M059J (cell line): ENCODE measurements at regions not wholly inside any gene's neighbourhood (a gene's known extent, or its start where the extent isn't known, plus 50 kb on each side); places are given as distances from the start of the nearest gene placed in this dataset.

Experiments used
- DNase-seq: peaks from one replicate; pipeline ENCODE4 v3.0.0-alpha.2; 2012; ENCODE audit warnings: low read depth

DNA sequence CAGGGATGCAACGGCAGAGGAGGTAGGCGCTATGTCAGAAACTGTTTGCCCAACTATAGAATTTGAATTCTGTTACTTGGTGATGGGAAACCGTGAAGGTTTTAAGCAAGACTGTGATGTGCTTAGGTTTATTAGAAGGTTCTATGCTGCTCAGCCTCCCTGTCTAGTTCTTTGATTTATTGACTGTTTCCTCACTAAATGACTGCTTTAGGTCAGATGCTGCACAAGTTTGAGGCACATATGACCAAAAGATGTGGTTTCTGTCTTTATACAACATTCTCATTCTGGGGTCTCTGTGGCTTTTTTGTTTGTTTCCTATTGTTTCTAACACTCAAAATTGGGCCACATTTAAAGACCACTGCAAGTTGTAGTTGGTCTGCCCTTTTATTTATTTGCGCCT is 323.0 kb upstream of the OBI1 start:
- DNase-seq, result no peak

DNA sequence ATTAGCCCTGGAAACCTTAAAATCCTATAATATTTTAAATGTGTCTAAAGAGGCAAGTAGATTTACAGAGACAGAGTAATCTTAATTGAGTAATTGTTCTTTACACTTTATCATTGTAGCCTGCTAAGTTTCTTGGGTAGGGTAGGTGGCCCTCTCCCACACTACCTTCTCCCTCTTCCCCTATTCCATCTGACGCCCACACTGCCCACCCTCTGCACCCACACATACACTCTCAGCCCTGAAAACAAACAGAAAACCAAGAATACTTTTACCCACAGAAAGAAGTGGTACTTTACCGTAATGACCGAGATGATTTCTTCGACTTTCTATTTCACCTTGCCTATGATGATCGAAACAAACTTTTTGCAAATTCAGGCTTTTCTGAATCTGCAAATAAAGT is 320.4 kb upstream of the OBI1 start:
- DNase-seq, result no peak

DNA sequence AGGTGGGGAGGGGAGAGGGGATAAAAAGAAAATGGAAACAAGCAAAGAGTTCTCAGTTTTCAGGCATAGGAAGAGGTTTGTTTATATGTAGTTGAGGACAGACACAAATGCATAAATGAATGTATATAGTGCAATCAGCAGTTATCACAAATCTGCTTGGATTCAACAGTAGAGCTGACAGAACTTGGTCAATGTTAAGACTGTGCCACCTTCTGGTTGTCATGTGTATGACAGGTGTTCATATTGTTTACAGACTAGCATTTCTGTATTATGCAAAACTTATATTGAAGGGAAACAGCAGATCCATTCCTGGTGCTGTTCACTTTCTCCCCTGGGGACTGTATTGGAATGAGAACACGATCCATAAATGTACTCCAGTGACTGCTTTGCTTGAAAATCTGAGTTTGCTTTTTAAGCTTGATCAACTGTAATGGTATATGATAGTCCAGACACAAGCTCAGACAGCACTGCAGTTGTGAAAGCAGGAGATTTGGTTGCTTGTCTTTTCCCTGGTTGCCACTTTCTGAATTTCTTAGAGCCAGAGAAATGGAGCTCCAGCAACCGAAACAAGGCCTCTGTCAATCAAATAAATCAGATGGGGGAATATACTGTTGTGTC is 319.5 kb upstream of the OBI1 start:
- peak; percentile 40 for DNase-seq

DNA sequence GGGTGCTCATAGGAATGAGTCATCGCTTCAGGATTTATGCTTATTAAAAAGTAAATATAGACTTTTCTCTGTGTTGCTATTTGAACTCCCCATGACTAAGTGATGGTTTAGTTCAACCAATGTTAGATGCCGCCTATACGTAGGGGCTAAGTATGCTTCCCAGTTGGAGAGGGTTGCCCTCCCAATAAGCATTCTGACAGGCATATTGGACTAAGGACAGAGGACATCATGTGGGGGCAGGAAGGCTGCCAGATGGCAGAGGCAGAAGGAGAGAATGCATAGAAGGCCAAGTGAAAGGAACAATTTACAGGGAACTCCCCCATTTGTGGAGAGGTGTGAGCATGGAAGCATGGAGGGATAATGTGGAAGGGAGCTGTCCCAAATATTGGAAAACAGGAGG is 318.4 kb upstream of the OBI1 start:
- DNase-seq, result no peak

DNA sequence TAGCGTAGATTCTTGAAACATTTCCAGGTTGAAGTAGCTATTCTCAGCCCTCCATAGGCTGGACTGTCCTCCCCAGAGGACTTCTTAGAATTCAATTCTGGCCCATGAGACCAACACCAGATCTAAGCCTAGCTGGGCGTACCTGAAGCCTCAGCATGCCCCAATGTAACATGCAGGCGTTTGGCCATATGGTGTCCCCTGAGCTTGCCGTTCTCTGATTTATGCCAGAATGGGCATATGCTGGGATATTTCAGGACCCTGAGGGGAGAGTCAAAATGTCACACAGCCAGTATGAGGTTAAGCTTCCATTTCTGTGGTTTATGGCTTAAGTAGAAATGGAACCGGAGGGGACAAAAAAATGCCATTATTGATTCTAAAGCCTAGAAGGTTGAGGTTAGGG is 317.7 kb upstream of the OBI1 start:
- DNase-seq, result no peak

DNA sequence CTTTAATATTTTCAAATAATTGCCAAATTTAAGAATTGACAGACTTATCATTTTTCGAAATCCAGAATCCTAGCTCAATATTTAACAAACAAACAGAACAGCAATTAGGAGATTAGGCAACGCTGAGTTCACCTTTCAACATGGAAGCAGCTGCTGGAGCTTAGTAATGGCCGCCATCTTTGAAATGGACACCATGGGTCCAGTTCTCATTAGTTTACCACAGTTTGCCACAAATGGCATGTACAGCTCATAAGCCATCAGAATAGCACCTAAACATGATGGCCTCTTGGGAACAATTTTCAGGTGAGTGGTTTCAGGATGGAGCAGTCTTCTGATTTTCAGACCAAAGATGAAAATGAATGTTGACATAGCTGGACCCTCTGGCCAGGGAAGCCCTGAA is 313.6 kb upstream of the OBI1 start:
- DNase-seq, result no peak

DNA sequence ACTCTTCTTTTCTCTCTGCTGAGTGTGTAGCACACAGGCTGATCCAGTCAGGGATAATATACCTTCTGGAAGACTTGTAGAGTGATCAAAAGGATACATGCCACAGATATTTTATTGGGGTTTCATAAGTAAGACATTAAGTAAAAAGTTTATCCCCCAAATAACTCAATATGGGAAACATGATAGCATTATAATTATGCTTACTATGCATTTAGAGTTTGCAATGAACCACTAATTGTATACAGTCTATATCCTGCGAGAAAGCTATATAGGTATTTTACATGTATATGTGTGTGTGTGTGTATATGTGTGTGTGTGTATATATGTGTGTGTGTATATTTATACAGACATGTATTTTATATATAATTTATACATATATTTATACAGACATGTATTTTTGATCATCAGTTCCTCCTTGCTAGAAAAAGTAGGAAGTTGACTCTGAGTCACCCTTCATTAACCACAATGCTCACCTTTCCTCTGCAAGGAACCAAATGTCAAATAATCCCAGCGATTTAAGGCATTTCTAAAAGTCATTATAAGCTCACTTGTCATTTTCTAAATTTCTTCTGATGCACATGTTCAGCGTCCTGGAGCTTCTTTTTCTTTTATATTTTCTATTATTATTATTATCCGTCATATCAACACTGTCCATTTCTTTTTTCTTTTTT is 312.5 kb upstream of the OBI1 start:
- DNase-seq, result no peak

DNA sequence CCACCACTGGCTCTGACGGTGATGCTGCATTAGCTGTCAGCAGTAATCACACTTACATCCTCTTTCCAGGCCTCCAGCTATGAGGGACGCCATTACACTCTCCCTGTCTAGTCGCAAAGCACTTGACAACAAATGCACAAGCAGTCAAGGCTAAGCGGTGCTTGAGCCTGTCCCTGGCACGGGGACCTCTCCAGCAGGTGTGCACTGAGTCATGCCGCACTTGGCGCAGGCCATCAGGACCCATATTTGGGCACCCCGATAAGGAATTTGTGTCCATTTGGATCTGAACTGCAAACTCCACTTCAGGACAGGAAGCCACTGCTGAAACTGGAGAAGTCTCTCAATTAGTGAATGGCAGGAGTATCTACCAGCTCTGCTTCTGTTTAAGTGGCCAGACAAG is 301.9 kb upstream of the OBI1 start:
- DNase-seq, result no peak

DNA sequence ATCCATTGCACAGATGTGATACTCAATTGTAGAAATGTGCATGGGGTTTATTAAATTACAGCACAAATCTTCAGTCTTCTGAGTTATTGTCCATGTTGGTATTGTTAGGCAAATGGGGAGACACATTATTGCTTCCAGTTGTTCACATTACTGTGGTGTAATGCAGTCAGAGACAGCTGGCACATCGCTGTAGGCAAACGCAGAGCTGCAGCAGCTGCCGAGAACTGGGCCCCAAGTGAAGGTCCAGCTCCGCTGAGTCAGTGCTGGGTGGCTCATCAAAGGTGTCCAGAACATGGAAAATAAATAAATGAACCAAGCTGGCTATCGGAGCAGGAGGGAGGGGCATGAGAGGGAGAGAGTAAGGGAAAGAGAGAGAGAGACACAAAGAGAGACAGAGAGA is 299.1 kb upstream of the OBI1 start:
- DNase-seq, result no peak

DNA sequence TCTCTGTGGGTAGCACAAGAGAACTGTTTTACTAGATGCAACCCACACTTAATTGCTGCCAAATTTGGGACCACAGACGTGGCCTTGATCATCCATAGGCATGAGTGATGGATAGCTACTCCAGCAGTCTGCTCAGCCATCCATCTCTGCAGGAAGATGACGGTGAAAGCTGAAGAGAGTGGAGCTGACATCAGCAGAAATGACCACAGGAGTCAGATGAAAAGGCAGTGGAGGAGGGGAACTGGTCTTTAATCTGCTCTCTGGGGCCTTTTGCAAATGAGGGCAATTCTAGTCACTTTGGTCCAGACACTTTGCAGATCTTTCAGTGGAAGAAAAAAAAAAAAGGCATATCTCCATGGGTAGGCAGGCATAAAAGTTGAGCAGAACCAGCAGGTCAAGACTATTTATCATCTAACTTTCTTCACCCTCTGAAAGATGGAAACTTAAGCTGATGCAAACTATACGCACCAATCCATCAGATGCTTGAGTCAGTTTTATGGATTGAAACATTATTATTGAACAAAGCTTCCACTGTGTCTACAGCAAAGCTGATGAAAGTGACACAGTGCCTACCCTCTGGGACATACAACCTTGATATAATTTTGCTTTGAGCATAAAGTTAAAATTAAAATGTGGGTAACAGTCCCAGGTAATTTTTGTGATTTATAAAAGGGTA is 281.6 kb upstream of the OBI1 start:
- DNase-seq, result no peak

DNA sequence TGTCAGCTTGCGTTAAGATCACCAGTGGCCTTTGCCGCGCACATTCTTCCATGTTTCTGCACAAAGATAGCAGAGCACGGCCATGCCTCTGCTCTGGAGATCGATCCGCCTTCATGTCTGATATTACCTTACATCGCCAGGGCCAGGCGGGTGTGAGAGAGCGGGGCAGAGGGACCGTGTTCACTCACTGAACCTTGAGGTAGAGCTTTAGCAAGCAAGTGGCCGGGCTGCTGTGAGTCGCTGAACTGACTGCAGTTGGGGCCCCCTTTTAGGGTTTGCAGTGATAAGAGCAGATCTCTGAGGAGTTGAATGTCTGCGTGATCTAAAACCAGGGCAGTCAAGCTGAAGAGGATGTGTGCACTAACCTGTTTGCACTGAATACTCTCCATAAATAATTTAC is 275.4 kb upstream of the OBI1 start:
- DNase-seq, result no peak

DNA sequence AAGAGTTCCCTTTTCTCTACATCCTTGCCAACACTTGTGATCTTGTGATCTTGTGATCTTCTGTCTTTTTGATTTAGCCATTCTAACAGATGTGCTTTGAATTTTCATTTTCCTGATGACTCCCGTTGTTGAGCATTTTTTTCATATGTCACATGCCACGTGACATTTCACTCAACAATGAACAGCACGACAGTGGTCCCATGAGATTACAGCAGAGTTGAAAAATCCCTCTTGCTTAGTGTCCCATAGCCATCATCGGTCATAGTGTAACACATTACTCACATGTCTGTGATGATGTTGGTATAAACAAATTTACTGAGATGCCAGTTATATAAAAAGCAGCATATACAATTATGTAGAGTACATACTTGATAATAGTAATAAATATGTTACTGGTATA is 256.1 kb upstream of the OBI1 start:
- DNase-seq, result no peak

DNA sequence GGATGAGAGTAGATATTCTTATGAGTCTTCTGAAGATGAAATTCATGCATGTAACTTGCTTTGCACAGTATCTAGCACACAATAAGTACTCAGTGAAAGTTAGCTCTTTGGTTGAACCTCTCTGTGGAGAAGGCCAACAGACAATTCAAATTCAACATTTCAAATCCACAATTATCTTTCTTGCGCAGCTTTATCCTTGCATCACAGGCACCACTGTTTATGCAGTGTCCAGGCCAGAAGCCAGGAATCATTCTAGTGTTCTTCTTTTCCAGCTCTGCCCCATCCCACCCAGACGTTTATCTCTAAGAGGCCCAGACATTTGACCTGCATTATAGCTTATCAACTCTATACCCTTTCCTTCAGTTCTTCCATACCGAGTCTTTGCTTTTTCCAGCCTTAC is 254.7 kb upstream of the OBI1 start:
- DNase-seq, result no peak

DNA sequence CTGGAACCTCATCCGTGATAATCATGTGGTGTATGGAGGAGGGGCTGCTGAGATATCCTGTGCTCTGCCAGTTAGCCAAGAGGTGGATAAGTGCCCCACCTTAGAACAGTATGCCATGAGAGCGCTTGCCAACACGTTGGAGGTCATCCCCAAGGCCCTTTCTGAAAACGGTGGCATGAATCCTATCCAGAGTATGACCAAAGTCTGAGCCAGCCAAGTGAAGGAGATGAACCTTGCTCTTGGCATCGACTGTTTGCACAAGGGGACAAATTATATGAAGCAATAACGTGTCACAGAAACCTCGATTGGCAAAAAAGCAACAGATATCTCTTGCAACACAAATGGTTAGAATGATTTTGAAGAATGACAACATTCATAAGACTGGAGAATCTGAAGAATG is 251.2 kb upstream of the OBI1 start:
- no peak for DNase-seq

DNA sequence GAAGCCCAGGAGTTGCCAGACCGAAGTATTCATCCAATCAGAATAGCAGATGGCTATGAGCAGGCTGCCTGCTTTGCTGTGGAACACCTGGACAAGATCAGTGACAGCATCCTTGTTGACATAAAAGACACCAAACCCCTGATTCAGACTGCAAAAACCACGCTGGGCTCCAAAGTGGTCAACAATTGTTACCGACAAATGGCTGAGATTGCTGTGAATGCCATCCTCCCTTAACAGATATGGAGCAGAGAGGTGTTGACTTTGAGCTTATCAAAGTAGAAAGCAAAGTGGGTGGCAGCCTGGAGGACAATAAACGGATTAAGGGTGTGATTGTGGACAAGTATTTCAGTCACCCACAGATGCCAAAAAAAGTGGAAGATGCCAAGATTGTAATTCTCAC is 250.3 kb upstream of the OBI1 start:
- no peak for DNase-seq

DNA sequence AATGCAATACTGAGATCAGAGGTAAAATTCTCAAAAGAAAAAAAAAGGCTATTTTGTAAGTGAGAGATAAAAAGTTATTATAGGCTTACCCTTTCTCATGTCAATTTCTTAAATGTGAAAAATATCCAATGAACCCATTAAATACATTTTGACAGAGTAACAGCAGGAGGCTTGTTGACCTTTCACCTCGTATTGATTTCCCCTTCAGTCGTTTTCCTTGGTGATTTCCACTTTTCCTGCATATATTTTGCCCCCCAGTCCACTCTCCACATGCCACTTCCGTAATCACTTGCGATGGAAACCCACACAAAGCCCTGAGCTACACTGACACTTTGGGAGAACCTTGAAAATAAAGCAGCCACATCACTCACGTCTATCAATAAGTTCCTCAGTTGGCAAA is 248.1 kb upstream of the OBI1 start:
- DNase-seq, result no peak

DNA sequence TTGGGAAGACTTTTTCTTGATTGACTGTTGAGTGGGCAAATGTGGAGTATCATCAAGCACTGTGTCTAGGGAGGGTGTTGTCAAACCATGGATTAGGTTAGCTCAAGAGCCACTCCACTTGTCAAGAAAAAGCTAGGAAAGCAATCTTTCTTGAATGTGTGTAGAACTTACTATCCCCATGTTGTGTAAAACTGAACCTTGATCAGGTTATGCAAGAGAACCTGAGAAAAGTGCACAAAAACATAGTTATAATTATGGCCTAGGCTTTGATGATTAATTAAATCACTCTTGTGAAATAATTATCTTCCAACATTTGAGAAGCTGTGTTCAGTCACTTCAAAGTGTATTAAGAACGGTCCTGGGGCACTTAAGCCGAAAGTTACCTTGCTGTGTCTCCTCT is 238.2 kb upstream of the OBI1 start:
- no peak for DNase-seq

DNA sequence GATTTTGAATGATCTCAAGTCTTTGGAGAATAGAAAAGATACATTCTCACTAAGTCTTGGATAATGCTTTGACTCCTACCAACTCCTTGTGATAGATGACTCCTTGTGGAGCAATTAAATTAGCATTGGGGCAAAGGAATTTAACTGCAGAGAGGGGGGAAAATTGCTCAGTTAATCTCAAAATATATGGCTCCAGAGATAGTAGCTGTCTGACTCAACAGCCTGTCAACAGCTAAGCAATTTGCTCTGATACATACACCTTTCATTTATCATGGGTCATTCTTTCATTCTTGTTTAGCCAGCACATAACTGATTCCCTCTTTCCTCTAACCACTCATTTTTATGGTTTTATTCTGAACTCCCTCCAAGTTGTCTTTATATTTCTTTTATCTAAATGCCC is 225.6 kb upstream of the OBI1 start:
- DNase-seq, result no peak

DNA sequence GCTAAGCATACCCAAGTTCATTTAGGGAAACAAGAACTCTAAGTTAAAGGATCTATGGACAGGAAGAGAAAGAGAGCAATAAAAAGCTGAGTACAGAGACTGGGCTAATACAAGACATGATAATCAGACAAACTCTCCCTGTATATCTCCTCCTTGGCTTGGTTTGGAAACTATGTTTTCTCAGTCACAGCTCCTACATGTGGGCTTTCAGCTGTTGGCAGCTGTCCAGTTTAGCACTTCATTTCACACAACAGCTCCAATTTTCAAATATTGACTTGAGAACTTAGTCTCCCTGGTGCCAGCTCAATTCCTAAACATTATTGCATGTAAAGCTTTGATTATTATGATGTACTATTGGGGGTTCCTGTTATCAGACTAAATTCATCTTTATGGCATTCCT is 222.8 kb upstream of the OBI1 start:
- DNase-seq, result no peak

DNA sequence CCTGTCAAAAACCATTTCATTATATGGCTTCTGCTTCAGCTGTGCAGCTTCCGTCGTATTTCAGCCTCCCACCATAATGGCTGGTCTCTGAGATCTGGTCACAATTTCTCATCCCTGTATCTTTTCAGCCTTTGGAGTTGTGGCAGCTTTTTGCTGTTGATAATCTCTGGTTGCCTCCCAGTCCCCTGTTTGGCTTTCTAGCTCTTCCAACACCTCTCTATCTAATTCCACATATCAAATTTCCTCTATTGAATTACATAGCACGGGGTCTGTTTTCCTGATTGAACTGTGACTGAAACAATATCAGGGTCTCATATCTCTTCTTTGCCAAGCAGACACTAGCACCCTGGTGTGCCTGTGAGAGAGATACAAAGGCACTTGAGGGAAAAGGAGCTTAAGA is 222.1 kb upstream of the OBI1 start:
- no peak for DNase-seq

DNA sequence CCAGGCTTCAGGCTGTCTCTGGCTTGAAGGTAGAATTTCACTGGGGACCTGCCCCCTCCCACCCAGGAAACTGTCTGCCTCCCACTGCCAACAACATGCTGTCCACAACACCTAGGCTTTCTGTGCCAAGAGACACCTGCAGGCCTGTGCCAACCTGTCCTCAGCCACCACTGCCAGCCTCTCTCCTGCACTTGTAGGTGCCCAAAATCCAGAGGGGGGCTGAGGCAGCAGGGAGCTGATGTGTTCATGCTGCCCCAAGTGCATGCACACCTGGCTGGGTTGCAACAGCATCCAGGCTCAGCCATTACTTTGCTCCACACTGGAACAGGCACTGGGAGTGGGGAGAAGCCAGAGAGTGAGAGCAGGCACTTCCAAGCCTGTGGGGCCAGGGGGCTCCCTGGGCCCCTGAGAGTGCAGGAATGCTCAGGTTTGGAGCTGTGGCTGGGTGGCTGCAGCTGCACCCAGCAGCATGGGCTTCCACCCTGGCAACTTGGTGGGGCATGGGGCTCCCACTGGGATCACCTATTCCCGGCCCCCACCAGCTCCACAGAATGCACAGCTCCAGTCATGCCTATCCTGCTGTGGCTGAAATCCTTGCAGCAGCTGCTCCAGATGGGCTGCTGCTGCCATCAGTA is 218.1 kb upstream of the OBI1 start:
- no peak for DNase-seq

DNA sequence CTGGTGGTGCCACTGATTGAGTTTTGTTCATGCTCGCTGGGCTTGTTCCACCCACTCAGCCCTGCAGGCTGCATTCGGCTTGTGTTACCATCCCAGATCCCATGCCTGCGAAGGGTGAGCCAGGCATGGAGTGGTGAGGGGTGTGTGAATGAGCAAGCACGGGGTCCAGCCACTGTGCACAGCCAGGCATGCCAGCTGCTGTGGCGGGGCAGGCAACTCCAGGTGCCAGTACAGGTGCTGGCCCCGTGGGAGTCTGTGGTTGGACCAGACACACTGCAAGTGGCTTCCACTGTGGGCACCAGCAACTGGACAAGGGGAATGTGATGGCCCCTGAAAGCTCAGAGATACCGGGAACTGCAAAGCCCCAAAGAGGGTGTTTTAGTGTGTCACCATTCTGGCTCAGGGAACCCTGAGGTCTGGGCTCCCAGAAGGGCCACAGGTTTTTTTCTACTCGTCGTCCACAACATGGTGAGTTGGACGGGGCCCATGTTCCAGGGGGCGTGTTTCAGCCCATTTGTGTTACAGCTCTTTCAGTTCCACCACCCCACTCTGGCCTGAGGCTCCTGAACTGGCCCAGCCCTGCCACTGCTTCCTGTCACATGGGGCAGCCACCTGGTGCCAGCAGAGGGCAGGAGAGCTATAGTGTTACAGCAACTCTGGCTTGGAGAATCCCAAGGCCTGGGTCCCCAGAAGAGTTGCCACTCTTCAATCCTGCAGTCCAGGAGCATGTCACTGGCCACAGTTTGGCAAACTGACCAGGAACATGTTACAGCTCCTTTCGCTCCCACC is 217.0 kb upstream of the OBI1 start:
- DNase-seq, result no peak
